DOHH2 (cell line): ENCODE measurements at regions not wholly inside any gene's neighbourhood (a gene's known extent, or its start where the extent isn't known, plus 50 kb on each side); places are given as distances from the start of the nearest gene placed in this dataset.

Source experiments
- CTCF ChIP-seq: fragments of 200-600 bp; sonication (generic); IDR thresholded peaks from one replicate; pipeline ENCODE4 v1.5.1; 2014; ENCODE audit warnings: antibody characterized with exemption, mild to moderate bottlenecking, low read depth, low read length; ENCODE audit not compliant: poor library complexity, severe bottlenecking
- EZH2phosphoT487 ChIP-seq: fragments of 200-600 bp; sonication (generic); IDR thresholded peaks from 2 replicates; pipeline ENCODE4 v1.6.1; 2017; ENCODE audit warnings: borderline replicate concordance, mild to moderate bottlenecking, antibody characterized with exemption, low read length, moderate library complexity, mixed read lengths

GRCh38 chr6:60670036-60670435 is 1616.0 kb downstream of the KHDRBS2 start:
- TF ChIP-seq CTCF = no peak
- TF ChIP-seq EZH2phosphoT487 = no peak
